Small intestine (tissue), 7 donors: ENCODE measurements at regions not wholly inside any gene's neighbourhood (a gene's known extent, or its start where the extent isn't known, plus 50 kb on each side); places are given as distances from the start of the nearest gene placed in this dataset.

Experiments
- DNase-seq, 2 donors: peaks; one replicate each; pipeline versions ENCODE4 v3.0.0 to v3.0.0-alpha.2; 2013
- FAIRE-seq: peaks from 2 replicates; lab custom pipeline; 2012; peaks lifted over from hg19 to GRCh38; lab: Jason Lieb, UNC
- H3K27ac ChIP-seq, 3 donors: one replicate each; pipeline ENCODE4 v1.5.1; 2013; ENCODE audit warnings: low read length in 2 of 3, mild to moderate bottlenecking in 2 of 3, control low read depth in 1 of 3, inconsistent platforms in 1 of 3, low read depth in 1 of 3, moderate library complexity in 1 of 3
- H3K27me3 ChIP-seq, 3 donors: one replicate each; pipeline ENCODE4 v1.6.1; 2013; ENCODE audit warnings: low read length in 3 of 3, inconsistent platforms in 1 of 3; ENCODE audit not compliant: control insufficient read depth in 3 of 3, insufficient read depth in 3 of 3
- H3K36me3 ChIP-seq, 3 donors: one replicate each; pipeline ENCODE4 v1.6.1; 2013; ENCODE audit warnings: low read length in 3 of 3, inconsistent platforms in 1 of 3, low read depth in 1 of 3, mild to moderate bottlenecking in 1 of 3, moderate library complexity in 1 of 3; ENCODE audit not compliant: control insufficient read depth in 3 of 3, insufficient read depth in 2 of 3
- H3K4me1 ChIP-seq, 3 donors: one replicate each; pipeline ENCODE4 v1.6.1; 2013; ENCODE audit warnings: low read length in 2 of 3, inconsistent platforms in 1 of 3, low read depth in 1 of 3, mild to moderate bottlenecking in 1 of 3, moderate library complexity in 1 of 3; ENCODE audit not compliant: control insufficient read depth in 3 of 3, insufficient read depth in 2 of 3
- H3K4me3 ChIP-seq, 3 donors: one replicate each; pipeline ENCODE4 v1.5.1; 2013; ENCODE audit warnings: low read length in 3 of 3, control low read depth in 1 of 3, inconsistent platforms in 1 of 3, low read depth in 1 of 3, mild to moderate bottlenecking in 1 of 3, moderate library complexity in 1 of 3
- H3K9me3 ChIP-seq, 2 donors: one replicate each; pipeline ENCODE4 v1.6.1; 2013; ENCODE audit warnings: low read depth in 1 of 2, low read length in 1 of 2; ENCODE audit not compliant: control insufficient read depth in 2 of 2, insufficient read depth in 1 of 2
- WGBS, 3 donors: extraction: QIAGEN DNeasy Blood & Tissue Kit; methylation state at CpG; one replicate each; pipeline ENCODE4 v1.1.7; 2013; 5-methylcytosine and 5-hydroxymethylcytosine counted together
- donor health status: healthy with polysubstance abuse.
- donor health status: control.
- donor health status: control.
- donor health status: Bipolar disorder and iron deficiency.
- donor health status: healthy.

- FAIRE-seq = no peak
- DNase-seq = peak; percentile 68 to 72
Observed at GRCh38 chr16:85321509-85322271, 209.4 kb upstream of the CIBAR2 start.

DNA sequence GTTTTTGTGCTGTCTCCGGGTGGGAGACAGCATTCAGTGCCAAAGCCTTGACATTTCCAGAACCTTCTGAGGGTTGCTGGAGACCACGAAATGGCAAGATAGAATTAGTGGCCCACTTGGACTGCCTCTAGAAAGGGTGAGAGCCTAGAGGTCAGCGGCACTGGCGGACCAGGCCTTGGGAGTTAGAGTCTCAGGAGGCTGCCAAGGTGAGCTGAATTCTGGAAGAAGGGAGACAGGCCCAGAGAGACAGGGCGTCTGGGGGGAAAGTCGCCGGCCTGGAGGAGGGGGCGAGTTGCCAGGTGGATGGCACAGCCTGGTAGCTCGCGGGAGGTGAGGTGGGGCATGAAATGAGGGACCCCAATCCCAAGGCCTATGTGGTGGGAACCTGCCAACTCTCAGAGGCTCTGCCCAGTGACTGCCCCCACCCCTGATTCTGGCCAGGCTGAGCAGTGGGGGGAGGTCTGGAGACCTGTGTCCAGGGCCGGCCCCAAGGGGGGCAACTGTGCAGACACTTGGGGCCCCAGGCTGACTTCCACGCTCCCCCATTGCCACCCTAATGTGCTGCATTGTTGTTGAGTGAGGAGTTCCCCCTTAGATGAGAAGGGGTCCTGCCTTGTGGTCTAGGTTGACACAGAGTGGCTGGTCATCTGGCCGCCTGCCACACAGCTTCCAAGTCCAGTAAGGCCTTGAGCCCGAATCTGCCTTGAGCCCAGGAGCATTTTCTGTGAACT lies 211.1 kb upstream of the CIBAR2 start:
- peaks cover 0 to 30% (median 3%) of the 10 kb centered on the region in 3 donors for H3K4me1 ChIP-seq
- 88 to 93% (median 90%) methylated on average over 13 to 14 of the region's 14 CpGs for WGBS, 3 donors
- H3K27me3 ChIP-seq = no peaks in the 10 kb centered on the region
- DNase-seq = no peak
- no peak for FAIRE-seq
- H3K4me3 ChIP-seq = no peak overlapping the region
- peaks cover 0 to 28% (median 0%) of the 10 kb centered on the region in 3 donors for H3K36me3 ChIP-seq
- no peaks in the 10 kb centered on the region for H3K9me3 ChIP-seq
- peak overlapping the region in 1 of 3 donors; percentile 68 for H3K27ac ChIP-seq

More at GRCh38 chr16:85321509-85322271, 209.4 kb upstream of the CIBAR2 start:
- Histone ChIP-seq H3K27ac (peak overlapping the region in 2 of 3 donors; percentile 12 to 52), H3K4me3 (no peak overlapping the region), H3K9me3 (no peaks in the 10 kb centered on the region), H3K4me1 (peaks cover 0 to 21% (median 0%) of the 10 kb centered on the region in 3 donors), H3K27me3 (no peaks in the 10 kb centered on the region), H3K36me3 (peaks cover 0 to 32% (median 0%) of the 10 kb centered on the region in 3 donors)
- 26 to 33% (median 29%) methylated on average over 16 of the region's 16 CpGs for WGBS, 3 donors

DNA sequence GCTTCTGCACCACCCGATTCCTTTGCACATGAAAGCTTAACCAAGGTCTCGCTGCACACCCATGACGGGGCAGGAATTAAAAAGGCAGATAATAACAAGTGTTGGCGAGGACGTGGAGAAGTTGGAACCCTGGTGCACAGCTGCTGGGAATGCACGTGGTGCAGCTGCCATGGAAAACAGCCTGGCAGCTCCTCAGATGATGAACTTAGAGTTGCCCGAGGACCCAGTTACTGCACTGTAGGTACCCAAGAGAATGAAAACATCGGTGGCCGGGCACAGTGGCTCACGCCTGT lies 211.6 kb upstream of the CIBAR2 start:
- H3K27me3 ChIP-seq = no peaks in the 10 kb centered on the region
- H3K4me1 ChIP-seq = peaks cover 0 to 35% (median 4%) of the 10 kb centered on the region in 3 donors
- 94 to 99% (median 96%) methylated on average over 10 of the region's 10 CpGs for WGBS, 3 donors
- H3K27ac ChIP-seq = no peak overlapping the region
- no peak overlapping the region for H3K4me3 ChIP-seq
- FAIRE-seq (no peak), DNase-seq (no peak)
- no peaks in the 10 kb centered on the region for H3K9me3 ChIP-seq
- H3K36me3 ChIP-seq = peaks cover 0 to 25% (median 0%) of the 10 kb centered on the region in 3 donors

DNA sequence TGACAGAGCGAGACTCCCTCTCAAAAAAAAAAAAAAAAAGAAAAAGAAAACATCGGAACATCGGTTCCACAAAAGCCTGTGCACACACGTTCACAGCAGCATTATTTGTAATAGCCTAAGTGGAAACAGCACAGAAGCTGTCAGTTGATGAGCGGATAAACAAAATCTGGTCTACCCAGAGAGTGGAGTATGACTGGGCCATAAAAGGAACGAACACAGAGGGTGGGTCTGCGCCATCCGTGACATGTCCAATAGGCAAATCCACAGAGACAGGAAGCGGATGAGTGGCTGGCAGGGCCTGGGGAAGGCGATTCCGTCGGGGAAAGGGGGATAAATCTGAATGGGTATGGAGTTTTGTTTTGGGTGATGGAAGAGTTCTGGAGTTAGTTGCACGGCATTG lies 212.2 kb upstream of the CIBAR2 start:
- no peak for FAIRE-seq
- H3K4me1 ChIP-seq = peaks cover 0 to 41% (median 7%) of the 10 kb centered on the region in 3 donors
- H3K27me3 ChIP-seq = no peaks in the 10 kb centered on the region
- no peak for DNase-seq
- H3K4me3 ChIP-seq = no peak overlapping the region
- peaks cover 0 to 21% (median 0%) of the 10 kb centered on the region in 3 donors for H3K36me3 ChIP-seq
- H3K9me3 ChIP-seq = no peaks in the 10 kb centered on the region
- no peak overlapping the region for H3K27ac ChIP-seq
- 80 to 91% (median 84%) methylated on average over 12 to 13 of the region's 13 CpGs for WGBS, 3 donors

DNA sequence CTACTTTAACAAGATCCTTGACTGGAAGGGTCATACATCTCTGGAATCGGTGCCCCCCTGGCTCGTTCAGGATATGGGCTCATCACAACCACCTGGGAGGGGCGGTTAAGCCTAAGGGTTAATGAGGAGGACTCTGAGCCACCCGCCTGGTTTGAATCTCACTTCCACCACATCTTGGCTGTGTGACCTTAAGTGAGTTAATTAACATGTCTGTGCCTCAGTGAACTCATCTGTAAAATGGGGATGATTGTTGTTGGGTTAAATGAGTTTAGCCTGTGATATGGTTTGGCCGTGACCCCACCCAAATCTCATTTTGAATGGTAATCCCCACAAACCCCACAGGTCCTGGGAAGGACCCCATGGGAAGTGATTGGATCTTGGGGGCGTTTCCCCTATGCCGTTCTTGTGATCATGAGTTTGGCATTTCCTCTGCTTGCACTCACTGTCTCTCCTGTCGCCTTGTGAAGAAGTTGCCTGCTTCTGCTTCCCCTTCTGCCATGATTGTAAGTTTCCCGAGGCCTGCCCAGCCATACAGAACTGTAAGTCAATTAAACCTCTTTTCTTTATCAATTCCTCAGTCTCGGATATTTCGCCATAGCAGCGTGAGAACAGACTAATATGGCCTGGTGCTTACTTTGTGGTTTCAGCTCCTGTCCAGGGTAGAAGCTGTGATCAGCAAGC lies 214.0 kb upstream of the CIBAR2 start:
- DNase-seq = no peak
- peaks cover 0 to 48% (median 7%) of the 10 kb centered on the region in 3 donors for H3K4me1 ChIP-seq
- H3K4me3 ChIP-seq = no peak overlapping the region
- H3K9me3 ChIP-seq = no peaks in the 10 kb centered on the region
- 83 to 88% (median 86%) methylated on average over 12 of the region's 12 CpGs for WGBS, 3 donors
- no peak overlapping the region for H3K27ac ChIP-seq
- H3K36me3 ChIP-seq = peaks cover 0 to 17% (median 0%) of the 10 kb centered on the region in 3 donors
- no peak for FAIRE-seq
- H3K27me3 ChIP-seq = no peaks in the 10 kb centered on the region

- FAIRE-seq (no peak), DNase-seq (no peak)
- H3K9me3 ChIP-seq = no peaks in the 10 kb centered on the region
- peaks cover 0 to 45% (median 7%) of the 10 kb centered on the region in 3 donors for H3K4me1 ChIP-seq
- no peak overlapping the region for H3K4me3 ChIP-seq
- 86 to 94% (median 88%) methylated on average over 8 of the region's 8 CpGs for WGBS, 3 donors
- no peak overlapping the region for H3K27ac ChIP-seq
- H3K27me3 ChIP-seq = no peaks in the 10 kb centered on the region
- H3K36me3 ChIP-seq = peaks cover 0 to 17% (median 0%) of the 10 kb centered on the region in 3 donors
Observed at GRCh38 chr16:85326794-85327181, 214.5 kb upstream of the CIBAR2 start.

DNA sequence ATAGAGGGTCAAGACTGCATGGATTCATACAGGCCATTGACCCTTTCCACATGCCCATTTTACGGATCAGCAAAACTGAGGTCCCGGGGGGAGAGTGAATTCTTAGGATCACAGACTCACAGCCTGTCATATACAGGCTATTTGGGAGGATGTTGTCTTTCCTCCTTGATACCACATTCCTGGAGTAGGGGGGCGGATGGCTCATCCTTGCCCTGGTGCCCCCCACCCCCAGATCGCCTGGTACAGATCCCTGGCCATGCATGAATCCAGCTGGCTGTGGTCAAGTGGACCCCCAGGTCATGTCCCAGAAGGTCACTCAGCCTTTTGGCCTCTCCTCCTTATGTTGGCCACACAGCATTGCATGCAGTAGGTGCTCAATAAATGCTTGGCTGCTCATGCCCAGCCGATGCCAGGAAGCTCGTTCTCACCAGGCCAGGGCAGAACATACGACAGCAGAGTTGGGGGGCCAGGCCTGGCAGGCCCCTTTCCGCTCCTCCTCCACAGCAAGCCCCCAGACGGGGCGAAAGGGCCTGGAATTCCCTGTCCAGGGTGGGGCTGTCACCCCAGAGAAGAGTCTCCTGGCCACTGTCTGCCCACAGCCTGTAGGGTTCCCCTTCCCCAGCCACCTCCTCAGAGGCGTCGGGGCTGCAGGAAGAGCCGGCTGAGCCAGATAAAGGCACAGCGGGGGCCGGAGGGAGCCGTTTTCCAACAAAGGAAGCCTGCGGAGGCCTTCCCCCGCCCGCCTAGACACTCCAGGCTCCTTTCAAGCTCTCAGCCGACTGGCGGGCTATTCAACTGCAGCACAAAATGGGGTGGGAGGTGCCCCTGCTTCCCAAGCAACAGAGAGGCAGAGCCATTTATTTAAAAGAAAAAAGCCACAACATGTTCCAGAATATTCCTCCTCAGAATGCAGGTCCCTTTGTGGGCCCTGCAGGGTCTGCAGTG lies 215.7 kb upstream of the CIBAR2 start:
- Histone ChIP-seq H3K4me3 (no peak overlapping the region), H3K9me3 (no peaks in the 10 kb centered on the region), H3K4me1 (peaks cover 0 to 41% (median 7%) of the 10 kb centered on the region in 3 donors), H3K27me3 (no peaks in the 10 kb centered on the region), H3K27ac (peak overlapping the region in 1 of 3 donors; percentile 42), H3K36me3 (peaks cover 0 to 17% (median 0%) of the 10 kb centered on the region in 3 donors)
- 44 to 53% (median 50%) methylated on average over 20 to 21 of the region's 21 CpGs for WGBS, 3 donors
- DNase-seq (peak in 1 of 2 donors; percentile 59), FAIRE-seq (no peak)
